Esophagus muscularis mucosa (tissue), 4 donors: ENCODE measurements at regions not wholly inside any gene's neighbourhood (a gene's known extent, or its start where the extent isn't known, plus 50 kb on each side); places are given as distances from the start of the nearest gene placed in this dataset.

ENCODE experiments used
- CTCF ChIP-seq, 3 experiments: fragments of 200-600 bp in 2 of 3; fragments of 450-650 bp in 1 of 3; sonication (generic) in 2 of 3; IDR thresholded peaks; one replicate each; pipeline ENCODE4 v1.5.1; 2017 to 2019; ENCODE audit warnings: antibody characterized with exemption in 3 of 3, mild to moderate bottlenecking in 2 of 3, moderate library complexity in 1 of 3
- EP300 ChIP-seq: sonication (generic); formaldehyde crosslinking; IDR thresholded peaks from one replicate; pipeline ENCODE4 v1.6.1; 2017; ENCODE audit warnings: antibody characterized with exemption
- POLR2A ChIP-seq: fragments of 450-650 bp; IDR thresholded peaks from one replicate; pipeline ENCODE4 v1.6.1; 2017; ENCODE audit warnings: antibody characterized with exemption, moderate library complexity, mild to moderate bottlenecking, low read depth

- no peak for TF ChIP-seq POLR2A
- TF ChIP-seq CTCF (IDR thresholded peaks at IDR 0.05): no peak
- no peak for TF ChIP-seq EP300
Measured at GRCh38 chr11:110891411-110891810, 179.2 kb upstream of the ARHGAP20 start.
